Osteocyte (in vitro differentiated cells): ENCODE measurements at regions not wholly inside any gene's neighbourhood (a gene's known extent, or its start where the extent isn't known, plus 50 kb on each side); places are given as distances from the start of the nearest gene placed in this dataset.

ENCODE experiments used
- DNase-seq: peaks from one replicate; pipeline ENCODE4 v3.0.0; 2021; ENCODE audit warnings: mixed read lengths; ENCODE audit not compliant: unreplicated experiment; ENCODE audit errors: extremely low spot score
- H3K27ac Mint-ChIP-seq: one replicate; pipeline ENCODE4 v1.8.0; 2021; ENCODE audit warnings: mild to moderate bottlenecking, mixed read lengths; ENCODE audit not compliant: unreplicated experiment
- H3K27me3 Mint-ChIP-seq: one replicate; pipeline ENCODE4 v1.8.0; 2021; ENCODE audit warnings: mixed read lengths; ENCODE audit not compliant: unreplicated experiment
- H3K36me3 Mint-ChIP-seq: one replicate; pipeline ENCODE4 v1.8.0; 2021; ENCODE audit warnings: mixed read lengths; ENCODE audit not compliant: unreplicated experiment
- H3K4me1 Mint-ChIP-seq: one replicate; pipeline ENCODE4 v1.8.0; 2021; ENCODE audit warnings: mixed read lengths; ENCODE audit not compliant: unreplicated experiment
- H3K4me3 Mint-ChIP-seq: one replicate; pipeline ENCODE4 v1.8.0; 2021; ENCODE audit warnings: mild to moderate bottlenecking, moderate library complexity, mixed read lengths; ENCODE audit not compliant: unreplicated experiment
- H3K9me3 Mint-ChIP-seq: one replicate; pipeline ENCODE4 v1.8.0; 2021; ENCODE audit warnings: mixed read lengths; ENCODE audit not compliant: unreplicated experiment
- TF ChIP-seq, protein P1 (sequence below): fragments of 200-600 bp; sonication (generic); IDR thresholded peaks from 2 replicates; pipeline ENCODE4 v1.5.0; 2021; ENCODE audit warnings: antibody characterized with exemption, mild to moderate bottlenecking, moderate library complexity

DNA sequence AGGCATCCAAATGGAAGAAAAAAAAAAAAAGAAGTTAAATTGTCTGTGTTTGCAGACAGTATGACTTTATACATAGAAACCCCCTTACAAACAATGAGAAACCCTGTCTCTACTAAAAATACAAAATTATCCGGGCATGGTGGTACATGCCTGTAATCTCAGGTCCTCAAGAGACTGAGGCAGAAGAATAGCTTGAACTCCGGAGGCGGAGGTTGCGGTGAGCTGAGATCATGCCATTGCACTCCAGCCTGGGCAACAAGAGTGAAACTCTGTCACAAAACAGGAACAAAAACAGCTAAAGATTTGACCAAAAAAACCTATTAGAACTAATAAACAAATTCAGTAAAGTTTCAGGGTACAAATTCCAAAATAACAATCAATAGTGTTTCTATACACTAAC lies 385.8 kb upstream of the GRM3 start:
- no peaks in the 10 kb centered on the region for H3K27me3 Mint-ChIP-seq
- H3K4me1 Mint-ChIP-seq: no peaks in the 10 kb centered on the region
- H3K36me3 Mint-ChIP-seq: no peaks in the 10 kb centered on the region
- TF ChIP-seq, protein P1, sequence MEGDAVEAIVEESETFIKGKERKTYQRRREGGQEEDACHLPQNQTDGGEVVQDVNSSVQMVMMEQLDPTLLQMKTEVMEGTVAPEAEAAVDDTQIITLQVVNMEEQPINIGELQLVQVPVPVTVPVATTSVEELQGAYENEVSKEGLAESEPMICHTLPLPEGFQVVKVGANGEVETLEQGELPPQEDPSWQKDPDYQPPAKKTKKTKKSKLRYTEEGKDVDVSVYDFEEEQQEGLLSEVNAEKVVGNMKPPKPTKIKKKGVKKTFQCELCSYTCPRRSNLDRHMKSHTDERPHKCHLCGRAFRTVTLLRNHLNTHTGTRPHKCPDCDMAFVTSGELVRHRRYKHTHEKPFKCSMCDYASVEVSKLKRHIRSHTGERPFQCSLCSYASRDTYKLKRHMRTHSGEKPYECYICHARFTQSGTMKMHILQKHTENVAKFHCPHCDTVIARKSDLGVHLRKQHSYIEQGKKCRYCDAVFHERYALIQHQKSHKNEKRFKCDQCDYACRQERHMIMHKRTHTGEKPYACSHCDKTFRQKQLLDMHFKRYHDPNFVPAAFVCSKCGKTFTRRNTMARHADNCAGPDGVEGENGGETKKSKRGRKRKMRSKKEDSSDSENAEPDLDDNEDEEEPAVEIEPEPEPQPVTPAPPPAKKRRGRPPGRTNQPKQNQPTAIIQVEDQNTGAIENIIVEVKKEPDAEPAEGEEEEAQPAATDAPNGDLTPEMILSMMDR: no peak
- no peak overlapping the region for H3K4me3 Mint-ChIP-seq
- H3K9me3 Mint-ChIP-seq: peaks cover 11% of the 10 kb centered on the region
- H3K27ac Mint-ChIP-seq: no peak overlapping the region
- no peak for DNase-seq

GRCh38 chr7:86252406-86252805 lies 391.3 kb upstream of the GRM3 start:
- Mint-ChIP-seq H3K27me3 (no peaks in the 10 kb centered on the region), H3K9me3 (peaks cover 7% of the 10 kb centered on the region), H3K4me3 (no peak overlapping the region), H3K36me3 (no peaks in the 10 kb centered on the region), H3K4me1 (no peaks in the 10 kb centered on the region), H3K27ac (no peak overlapping the region)
- no peak for DNase-seq
- TF ChIP-seq, protein P1: no peak

- no peak overlapping the region for H3K27ac Mint-ChIP-seq
Measured at GRCh38 chr7:86248977-86249376, 394.7 kb upstream of the GRM3 start.

GRCh38 chr7:86243171-86243570 lies 400.5 kb upstream of the GRM3 start:
- DNase-seq: no peak
- no peaks in the 10 kb centered on the region for H3K36me3 Mint-ChIP-seq
- H3K9me3 Mint-ChIP-seq: no peaks in the 10 kb centered on the region
- no peaks in the 10 kb centered on the region for H3K4me1 Mint-ChIP-seq
- H3K4me3 Mint-ChIP-seq: no peak overlapping the region
- peaks cover 4% of the 10 kb centered on the region for H3K27me3 Mint-ChIP-seq
- TF ChIP-seq, protein P1: no peak
- no peak overlapping the region for H3K27ac Mint-ChIP-seq

More at GRCh38 chr7:86248977-86249376, 394.7 kb upstream of the GRM3 start:
- Mint-ChIP-seq H3K36me3 (no peaks in the 10 kb centered on the region), H3K4me3 (no peak overlapping the region), H3K27me3 (no peaks in the 10 kb centered on the region), H3K9me3 (no peaks in the 10 kb centered on the region), H3K4me1 (no peaks in the 10 kb centered on the region)
- no peak for DNase-seq
- TF ChIP-seq, protein P1: no peak

DNA sequence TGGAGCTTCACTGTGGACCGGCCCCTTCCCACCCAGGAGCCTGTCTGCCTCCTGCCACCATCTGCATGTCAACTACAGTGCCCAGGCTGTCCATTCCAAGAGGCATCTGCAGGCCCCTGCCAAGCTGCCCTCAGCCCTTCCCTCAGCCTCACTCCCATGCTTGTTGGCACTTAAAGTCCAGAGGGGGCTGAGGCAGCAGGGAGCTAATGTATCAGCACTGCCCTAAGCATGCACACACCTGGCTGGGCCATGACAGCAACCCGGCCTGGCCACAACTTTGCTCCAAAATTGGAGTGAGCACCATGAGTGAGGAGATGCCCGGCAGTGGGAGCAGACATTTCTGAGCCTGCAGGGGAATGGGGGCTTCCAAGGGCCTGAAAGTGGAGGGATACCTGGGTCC lies 417.5 kb upstream of the GRM3 start:
- Mint-ChIP-seq H3K27me3 (no peaks in the 10 kb centered on the region), H3K4me3 (no peak overlapping the region), H3K9me3 (peaks cover 10% of the 10 kb centered on the region), H3K4me1 (no peaks in the 10 kb centered on the region), H3K36me3 (no peaks in the 10 kb centered on the region), H3K27ac (no peak overlapping the region)
- TF ChIP-seq, protein P1: no peak
- no peak for DNase-seq
